CD4-positive, alpha-beta T cell treated with Interleukin-1 beta for 1 hour (primary cell): ENCODE measurements at regions not wholly inside any gene's neighbourhood (a gene's known extent, or its start where the extent isn't known, plus 50 kb on each side); places are given as distances from the start of the nearest gene placed in this dataset.
"Not testable (repeated sequence)": the region's sequence is repeated elsewhere in the genome, so short reads cannot be mapped to it uniquely, and the experiment has no call there.

ENCODE experiments used
- DNase-seq, 2 donors: peaks; one replicate each; pipeline ENCODE4 v3.0.0-alpha.2; 2020 to 2022

- DNase-seq, result not testable (repeated sequence)
Measured at GRCh38 chr1:221591250-221591649, 150.6 kb downstream of the DUSP10 start.

- DNase-seq, result no peak
Measured at GRCh38 chr1:221594576-221594975, 147.3 kb downstream of the DUSP10 start.

- no peak for DNase-seq
Measured at GRCh38 chr1:221598122-221598521, 143.8 kb downstream of the DUSP10 start.

- DNase-seq, result no peak
Measured at GRCh38 chr1:221601166-221601565, 140.7 kb downstream of the DUSP10 start.

GRCh38 chr1:221602830-221603229 lies 139.1 kb downstream of the DUSP10 start:
- DNase-seq, result no peak

GRCh38 chr1:221604390-221604789 lies 137.5 kb downstream of the DUSP10 start:
- DNase-seq, result not testable (repeated sequence)

- no peak for DNase-seq
Measured at GRCh38 chr1:221604948-221605347, 136.9 kb downstream of the DUSP10 start.

- DNase-seq, result no peak
Measured at GRCh38 chr1:221605569-221605968, 136.3 kb downstream of the DUSP10 start.

- no peak for DNase-seq
Measured at GRCh38 chr1:221606256-221606655, 135.6 kb downstream of the DUSP10 start.

GRCh38 chr1:221608835-221609320 lies 133.0 kb downstream of the DUSP10 start:
- no peak for DNase-seq

- no peak for DNase-seq
Measured at GRCh38 chr1:221611656-221612046, 130.2 kb downstream of the DUSP10 start.

- DNase-seq, result no peak
Measured at GRCh38 chr1:221612047-221612777, 129.7 kb downstream of the DUSP10 start.

GRCh38 chr1:221620437-221621384 lies 121.2 kb downstream of the DUSP10 start:
- DNase-seq, result no peak

GRCh38 chr1:221621683-221622082 lies 120.2 kb downstream of the DUSP10 start:
- no peak for DNase-seq

- DNase-seq, result no peak
Measured at GRCh38 chr1:221622389-221622788, 119.5 kb downstream of the DUSP10 start.

GRCh38 chr1:221625026-221625425 lies 116.9 kb downstream of the DUSP10 start:
- DNase-seq, result no peak

GRCh38 chr1:221626041-221626440 lies 115.8 kb downstream of the DUSP10 start:
- DNase-seq, result no peak

GRCh38 chr1:221630236-221630635 lies 111.7 kb downstream of the DUSP10 start:
- no peak for DNase-seq

GRCh38 chr1:221631556-221631955 lies 110.3 kb downstream of the DUSP10 start:
- no peak for DNase-seq

- DNase-seq, result no peak
Measured at GRCh38 chr1:221632072-221632471, 109.8 kb downstream of the DUSP10 start.

GRCh38 chr1:221633841-221634409 lies 108.0 kb downstream of the DUSP10 start:
- no peak for DNase-seq

- DNase-seq, result no peak
Measured at GRCh38 chr1:221634606-221635005, 107.3 kb downstream of the DUSP10 start.

GRCh38 chr1:221635305-221635704 lies 106.6 kb downstream of the DUSP10 start:
- DNase-seq, result no peak
